K562 (cell line): ENCODE measurements at regions not wholly inside any gene's neighbourhood (a gene's known extent, or its start where the extent isn't known, plus 50 kb on each side); places are given as distances from the start of the nearest gene placed in this dataset.

ENCODE experiments used
- ATAC-seq: fragments of 200-7000 bp; cut with Tn5 transposase; 3 replicates; pipeline ENCODE4 v1.9.1; 2020; ENCODE audit warnings: moderate library complexity
- BruUV-seq: library from RNA; stranded (reverse); fragments of 400-500 nt; replicated peaks from 2 replicates; lab custom pipeline; 2021; lab: Mats Ljungman, UMichigan
- CTCF ChIA-PET: fragments of 300-600 bp; formaldehyde crosslinking; extraction: SDS; loops from one replicate; lab custom pipeline; 2021; ENCODE audit warnings: low intra/inter-chr PET ratio; lab: Yijun Ruan, JAX
- POLR2A ChIA-PET: fragments of 300-600, 350-650 bp; sonication (Branson Sonifier 250); formaldehyde crosslinking; extraction: SDS; loops from one replicate; lab custom pipeline; 2021; ENCODE audit warnings: antibody characterized with exemption, inconsistent platforms; lab: Yijun Ruan, JAX
- DNase-seq, 4 experiments: peaks; one replicate each; pipeline versions ENCODE4 v3.0.0 to v3.0.0-alpha.2; 2011 to 2018; ENCODE audit warnings: low spot score in 3 of 4, mixed read lengths in 3 of 4; ENCODE audit errors: extremely low read depth in 1 of 4
- FAIRE-seq: peaks from 2 replicates; lab custom pipeline; 2011; peaks lifted over from hg19 to GRCh38; lab: Jason Lieb, UNC
- H2AFZ ChIP-seq: 2 replicates; pipeline ENCODE4 v1.6.0; 2011; ENCODE audit warnings: low read depth, low read length, control low read depth, inconsistent platforms
- H3K27ac ChIP-seq: fragments of 200-600 bp; 3 replicates; pipeline ENCODE4 v1.8.0; 2011; ENCODE audit warnings: low read depth, mild to moderate bottlenecking, control low read depth, inconsistent platforms, low read length, moderate library complexity, mixed read lengths; ENCODE audit errors: extremely low read depth
- H3K27me3 ChIP-seq, 2 experiments: fragments of 300-600 bp in 1 of 2; 2 replicates in 1 of 2; 3 replicates in 1 of 2; pipeline versions ENCODE4 v1.6.0 to v1.8.0; 2011; ENCODE audit warnings: inconsistent platforms in 2 of 2, low read length in 2 of 2, mild to moderate bottlenecking in 1 of 2, mixed read lengths in 1 of 2, moderate library complexity in 1 of 2; ENCODE audit not compliant: control insufficient read depth in 2 of 2, insufficient read depth in 2 of 2
- H3K36me3 ChIP-seq: fragments of 300-600 bp; 3 replicates; pipeline ENCODE4 v1.8.0; 2011; ENCODE audit warnings: mild to moderate bottlenecking, low read length, inconsistent platforms; ENCODE audit not compliant: control insufficient read depth, insufficient read depth
- H3K4me1 ChIP-seq, 2 experiments: fragments of 200-600 bp in 1 of 2; replicated peaks in 1 of 2; 2 replicates in 1 of 2; 3 replicates in 1 of 2; pipeline versions ENCODE4 v1.5.1 to v1.8.0; 2011; ENCODE audit warnings: inconsistent platforms in 2 of 2, low read length in 2 of 2, mild to moderate bottlenecking in 1 of 2, mixed read lengths in 1 of 2, moderate library complexity in 1 of 2; ENCODE audit not compliant: control insufficient read depth in 2 of 2, insufficient read depth in 2 of 2
- H3K4me2 ChIP-seq: 2 replicates; pipeline ENCODE4 v1.6.1; 2011; ENCODE audit warnings: low read length, control low read depth, inconsistent platforms, mixed read lengths; ENCODE audit not compliant: insufficient read depth
- H3K4me3 ChIP-seq: fragments of 200-600 bp; sonication (generic), shearing (Covaris generic); 2 replicates; pipeline ENCODE4 v1.5.1; 2016; ENCODE audit warnings: control low read depth, inconsistent platforms
- H3K79me2 ChIP-seq: fragments of 200-600 bp; 3 replicates; pipeline ENCODE4 v1.8.0; 2011; ENCODE audit warnings: low read length, inconsistent platforms; ENCODE audit not compliant: control insufficient read depth, insufficient read depth
- H3K9ac ChIP-seq, 2 experiments: 2 replicates each; pipeline versions ENCODE4 v1.6.0 to v1.6.1; 2011; ENCODE audit warnings: low read depth in 2 of 2, low read length in 2 of 2, control low read depth in 1 of 2, inconsistent platforms in 1 of 2, mild to moderate bottlenecking in 1 of 2, mixed read lengths in 1 of 2; ENCODE audit not compliant: insufficient read depth in 1 of 2
- H3K9me1 ChIP-seq: one replicate; pipeline ENCODE4 v1.6.0; 2011; ENCODE audit warnings: inconsistent platforms, mild to moderate bottlenecking, low read length, moderate library complexity; ENCODE audit not compliant: control insufficient read depth, insufficient read depth
- H3K9me3 ChIP-seq: replicated peaks from 2 replicates; pipeline ENCODE4 v1.5.1; 2011; ENCODE audit warnings: low read depth, low read length, inconsistent platforms; ENCODE audit not compliant: control insufficient read depth, insufficient read depth
- H4K20me1 ChIP-seq: replicated peaks from 2 replicates; pipeline ENCODE4 v1.6.1; 2011; ENCODE audit warnings: low read length, inconsistent platforms, mixed read lengths; ENCODE audit not compliant: control insufficient read depth, insufficient read depth
- CBX5 ChIP-seq: IDR thresholded peaks from 2 replicates; pipeline ENCODE4 v1.6.1; 2014; ENCODE audit warnings: low read depth, borderline replicate concordance
- CSDE1 ChIP-seq, 2 experiments: fragments of 450-650 bp; IDR thresholded peaks; 2 replicates each; pipeline ENCODE4 v1.6.1; 2016; ENCODE audit warnings: mild to moderate bottlenecking in 1 of 2
- EHMT2 ChIP-seq: fragments of 450-650 bp; IDR thresholded peaks from 2 replicates; pipeline ENCODE4 v1.6.1; 2018; ENCODE audit warnings: antibody characterized with exemption
- MCM3 ChIP-seq: fragments of 450-650 bp; IDR thresholded peaks from 2 replicates; pipeline ENCODE4 v1.6.1; 2016
- POLR3A ChIP-seq: IDR thresholded peaks from 2 replicates; pipeline ENCODE4 v1.6.1; 2011; ENCODE audit warnings: borderline replicate concordance, mild to moderate bottlenecking, moderate library complexity; ENCODE audit not compliant: insufficient read length, insufficient read depth; ENCODE audit errors: extremely low read depth
- PPARD ChIP-seq: fragments of 250-450 bp; sonication (Bioruptor Pico); IDR thresholded peaks from 2 replicates; pipeline ENCODE4 v1.8.0; 2022; ENCODE audit warnings: inconsistent platforms, mild to moderate bottlenecking, moderate library complexity
- SOX6 ChIP-seq: fragments of 450-650 bp; IDR thresholded peaks from 2 replicates; pipeline ENCODE4 v1.6.1; 2014; ENCODE audit warnings: mild to moderate bottlenecking
- ZHX1 ChIP-seq: fragments of 150-350 bp; conservative IDR thresholded peaks from 2 replicates; pipeline ENCODE4 v1.6.1; 2014; ENCODE audit warnings: low read length
- ZNF445 ChIP-seq: fragments of 250-450 bp; sonication (Bioruptor Pico); IDR thresholded peaks from 2 replicates; pipeline ENCODE4 v1.4.0; 2020; ENCODE audit warnings: low read depth, mild to moderate bottlenecking, moderate library complexity
- in situ Hi-C: fragments of 300-500 bp; cut with MboI; formaldehyde crosslinking; loops from 4 replicates; pipeline ENCODE4 v1.15.0; 2018; ENCODE audit warnings: inconsistent platforms, mixed read lengths
- intact Hi-C: fragments of 100-400 bp; cut with micrococcal nuclease; formaldehyde crosslinking; loops from 2 replicates; pipeline ENCODE4 v1.14.2; 2022
- TF ChIP-seq, protein P1 (sequence below), 2 experiments: fragments of 450-650 bp; IDR thresholded peaks; 2 replicates each; pipeline ENCODE4 v1.6.1; 2018; ENCODE audit warnings: mild to moderate bottlenecking in 2 of 2, low read depth in 1 of 2; ENCODE audit not compliant: partially characterized antibody in 2 of 2

- Histone ChIP-seq H3K9me3 (no peaks in the 10 kb centered on the region), H3K79me2 (no peaks in the 10 kb centered on the region), H3K4me3 (no peak overlapping the region), H3K27ac (no peak overlapping the region), H2AFZ (no peak overlapping the region), H4K20me1 (no peaks in the 10 kb centered on the region), H3K4me2 (no peak overlapping the region), H3K27me3 (no peaks in the 10 kb centered on the region), H3K9me1 (no peaks in the 10 kb centered on the region), H3K9ac (no peak overlapping the region), H3K36me3 (no peaks in the 10 kb centered on the region), H3K4me1 (no peaks in the 10 kb centered on the region)
- intact Hi-C loops = no loop called here
- DNase-seq (no peak), FAIRE-seq (no peak), ATAC-seq (no peak)
- ChIA-PET CTCF (no interaction called here), POLR2A (no interaction called here)
- no TSS peak for BruUV-seq
- in situ Hi-C loops = no loop called here
- no peak for TF ChIP-seq EHMT2
- no peak for TF ChIP-seq PPARD (CRISPR knock-in tag)
- TF ChIP-seq CBX5 = no peak
- no peak for TF ChIP-seq ZHX1
- TF ChIP-seq CSDE1 (IDR thresholded peaks at IDR 0.05) = no peak
- TF ChIP-seq POLR3A = no peak
- no peak for TF ChIP-seq MCM3
- TF ChIP-seq ZNF445 (CRISPR knock-in tag) = no peak
- no peak for TF ChIP-seq SOX6
- TF ChIP-seq, protein P1, sequence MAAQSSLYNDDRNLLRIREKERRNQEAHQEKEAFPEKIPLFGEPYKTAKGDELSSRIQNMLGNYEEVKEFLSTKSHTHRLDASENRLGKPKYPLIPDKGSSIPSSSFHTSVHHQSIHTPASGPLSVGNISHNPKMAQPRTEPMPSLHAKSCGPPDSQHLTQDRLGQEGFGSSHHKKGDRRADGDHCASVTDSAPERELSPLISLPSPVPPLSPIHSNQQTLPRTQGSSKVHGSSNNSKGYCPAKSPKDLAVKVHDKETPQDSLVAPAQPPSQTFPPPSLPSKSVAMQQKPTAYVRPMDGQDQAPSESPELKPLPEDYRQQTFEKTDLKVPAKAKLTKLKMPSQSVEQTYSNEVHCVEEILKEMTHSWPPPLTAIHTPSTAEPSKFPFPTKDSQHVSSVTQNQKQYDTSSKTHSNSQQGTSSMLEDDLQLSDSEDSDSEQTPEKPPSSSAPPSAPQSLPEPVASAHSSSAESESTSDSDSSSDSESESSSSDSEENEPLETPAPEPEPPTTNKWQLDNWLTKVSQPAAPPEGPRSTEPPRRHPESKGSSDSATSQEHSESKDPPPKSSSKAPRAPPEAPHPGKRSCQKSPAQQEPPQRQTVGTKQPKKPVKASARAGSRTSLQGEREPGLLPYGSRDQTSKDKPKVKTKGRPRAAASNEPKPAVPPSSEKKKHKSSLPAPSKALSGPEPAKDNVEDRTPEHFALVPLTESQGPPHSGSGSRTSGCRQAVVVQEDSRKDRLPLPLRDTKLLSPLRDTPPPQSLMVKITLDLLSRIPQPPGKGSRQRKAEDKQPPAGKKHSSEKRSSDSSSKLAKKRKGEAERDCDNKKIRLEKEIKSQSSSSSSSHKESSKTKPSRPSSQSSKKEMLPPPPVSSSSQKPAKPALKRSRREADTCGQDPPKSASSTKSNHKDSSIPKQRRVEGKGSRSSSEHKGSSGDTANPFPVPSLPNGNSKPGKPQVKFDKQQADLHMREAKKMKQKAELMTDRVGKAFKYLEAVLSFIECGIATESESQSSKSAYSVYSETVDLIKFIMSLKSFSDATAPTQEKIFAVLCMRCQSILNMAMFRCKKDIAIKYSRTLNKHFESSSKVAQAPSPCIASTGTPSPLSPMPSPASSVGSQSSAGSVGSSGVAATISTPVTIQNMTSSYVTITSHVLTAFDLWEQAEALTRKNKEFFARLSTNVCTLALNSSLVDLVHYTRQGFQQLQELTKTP (IDR thresholded peaks at IDR 0.05; ENCODE audit: low read depth in 1 of 2, partially characterized antibody in 2 of 2) = no peak
Observed at GRCh38 chr1:82646336-82646735, 845.6 kb downstream of the ADGRL2 start.
